PC-9 (cell line): ENCODE measurements at regions not wholly inside any gene's neighbourhood (a gene's known extent, or its start where the extent isn't known, plus 50 kb on each side); places are given as distances from the start of the nearest gene placed in this dataset.

Source experiments
- BruUV-seq: library from RNA; stranded (reverse); fragments of 400-500 nt; replicated peaks from 2 replicates; lab custom pipeline; 2021; lab: Mats Ljungman, UMichigan
- CTCF ChIA-PET: fragments of 300-600 bp; sonication (Branson Sonifier 250); formaldehyde crosslinking; loops from one replicate; lab custom pipeline; 2022; ENCODE audit warnings: antibody characterized with exemption; lab: Charles Lee
- POLR2A ChIA-PET: fragments of 300-600 bp; sonication (Branson Sonifier 250); formaldehyde crosslinking; loops from one replicate; lab custom pipeline; 2022; ENCODE audit warnings: antibody characterized with exemption; ENCODE audit not compliant: unreplicated experiment; lab: Charles Lee
- DNase-seq, 2 experiments: peaks; one replicate each; pipeline versions ENCODE4 v3.0.0 to v3.0.0-alpha.2; 2015 to 2022; ENCODE audit warnings: mixed read lengths in 1 of 2
- H2AFZ ChIP-seq: fragments of 200-600 bp; sonication (generic); 2 replicates; pipeline ENCODE4 v1.8.1; 2017; ENCODE audit warnings: antibody characterized with exemption
- H3F3A ChIP-seq: fragments of 200-600 bp; sonication (generic); 2 replicates; pipeline ENCODE4 v1.8.1; 2017; ENCODE audit warnings: antibody characterized with exemption, mild to moderate bottlenecking, low read depth; ENCODE audit not compliant: insufficient read depth
- H3K27ac ChIP-seq: fragments of 200-600 bp; sonication (generic); 2 replicates; pipeline ENCODE4 v1.6.1; 2016; ENCODE audit warnings: mixed run types
- H3K27me3 ChIP-seq: fragments of 200-600 bp; sonication (generic); 2 replicates; pipeline ENCODE4 v1.6.1; 2016; ENCODE audit warnings: low read depth, mixed run types; ENCODE audit not compliant: insufficient read depth
- H3K36me3 ChIP-seq: fragments of 200-600 bp; sonication (generic); 2 replicates; pipeline ENCODE4 v1.6.1; 2016; ENCODE audit warnings: low read depth, mixed run types
- H3K4me1 ChIP-seq: fragments of 200-600 bp; sonication (generic); replicated peaks from 2 replicates; pipeline ENCODE4 v1.6.1; 2016; ENCODE audit warnings: mixed run types; ENCODE audit not compliant: insufficient read depth
- H3K4me2 ChIP-seq: fragments of 200-600 bp; sonication (generic); 2 replicates; pipeline ENCODE4 v1.6.1; 2017; ENCODE audit warnings: mixed run types
- H3K4me3 ChIP-seq: fragments of 200-600 bp; sonication (generic); 2 replicates; pipeline ENCODE4 v1.6.1; 2016; ENCODE audit warnings: mixed run types
- H3K79me2 ChIP-seq: fragments of 200-600 bp; sonication (generic); 2 replicates; pipeline ENCODE4 v1.6.1; 2017; ENCODE audit warnings: low read depth, mixed run types
- H3K9me2 ChIP-seq: fragments of 200-600 bp; sonication (generic); 2 replicates; pipeline ENCODE4 v1.8.1; 2017; ENCODE audit warnings: mild to moderate bottlenecking; ENCODE audit not compliant: insufficient read depth
- H3K9me3 ChIP-seq: fragments of 200-600 bp; sonication (generic); 2 replicates; pipeline ENCODE4 v1.8.1; 2016; ENCODE audit warnings: low read depth; ENCODE audit not compliant: insufficient read depth
- H4K20me1 ChIP-seq: fragments of 200-600 bp; sonication (generic); 2 replicates; pipeline ENCODE4 v1.8.1; 2017; ENCODE audit not compliant: insufficient read depth
- CTCF ChIP-seq: fragments of 200-600 bp; sonication (generic); conservative IDR thresholded peaks from 2 replicates; pipeline ENCODE4 v1.6.1; 2017; ENCODE audit warnings: mixed run types, antibody characterized with exemption, mild to moderate bottlenecking, moderate library complexity
- EZH2 ChIP-seq: fragments of 200-600 bp; sonication (generic); IDR thresholded peaks from 2 replicates; pipeline ENCODE4 v1.8.0; 2017; ENCODE audit warnings: antibody characterized with exemption, low read depth
- intact Hi-C: fragments of 100-400 bp; cut with micrococcal nuclease; formaldehyde crosslinking; loops from one replicate; pipeline ENCODE4 v1.10.0; 2022; ENCODE audit not compliant: unreplicated experiment

DNA sequence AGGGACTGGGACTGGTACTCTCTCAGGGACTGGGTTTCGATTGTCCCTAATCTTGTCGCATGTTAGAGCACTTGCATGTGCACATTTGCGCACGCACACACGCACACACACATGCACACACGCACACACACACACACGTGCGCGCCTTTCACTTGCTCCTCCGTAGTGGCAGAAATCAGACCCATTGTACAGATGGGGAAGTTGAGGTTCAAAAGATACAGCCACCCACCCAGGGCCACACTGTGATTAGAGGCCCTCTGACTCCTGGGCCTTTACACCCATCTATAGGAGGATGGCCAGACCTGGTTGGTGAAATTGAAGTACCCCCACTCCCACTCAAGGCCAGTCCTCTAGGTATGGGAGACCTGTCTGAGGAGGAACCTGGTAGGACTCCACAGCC is 167.8 kb upstream of the LHX5 start:
- Histone ChIP-seq H3K36me3 (no peaks in the 10 kb centered on the region), H3F3A (no peaks in the 10 kb centered on the region), H3K27ac (no peak overlapping the region), H3K9me3 (no peaks in the 10 kb centered on the region), H3K27me3 (peaks cover 24% of the 10 kb centered on the region; the same call in 1 of the 2 replicates), H3K9me2 (no peaks in the 10 kb centered on the region), H3K79me2 (no peaks in the 10 kb centered on the region), H4K20me1 (no peaks in the 10 kb centered on the region), H3K4me2 (no peak overlapping the region), H3K4me1 (no peaks in the 10 kb centered on the region), H3K4me3 (no peak overlapping the region), H2AFZ (no peak overlapping the region)
- BruUV-seq, result no TSS peak
- CTCF ChIA-PET, result no interaction called here
- POLR2A ChIA-PET, result no interaction called here
- intact Hi-C loops, result no loop called here
- no peak for DNase-seq
- no peak for TF ChIP-seq CTCF
- no peak for TF ChIP-seq EZH2

GRCh38 chr12:113638460-113638775 is 166.7 kb upstream of the LHX5 start:
- CTCF ChIA-PET, result no interaction called here
- no peaks in the 10 kb centered on the region for H3F3A ChIP-seq
- no peaks in the 10 kb centered on the region for H3K36me3 ChIP-seq
- H3K9me2 ChIP-seq, result no peaks in the 10 kb centered on the region
- no peaks in the 10 kb centered on the region for H3K4me1 ChIP-seq
- no peak overlapping the region for H2AFZ ChIP-seq
- no TSS peak for BruUV-seq
- POLR2A ChIA-PET, result no interaction called here
- H3K79me2 ChIP-seq, result no peaks in the 10 kb centered on the region
- H3K27me3 ChIP-seq, result peaks cover 19% of the 10 kb centered on the region; the same call in 1 of the 2 replicates
- intact Hi-C loops, result no loop called here
- H3K27ac ChIP-seq, result no peak overlapping the region
- no peak overlapping the region for H3K4me2 ChIP-seq
- H3K9me3 ChIP-seq, result no peaks in the 10 kb centered on the region
- no peak overlapping the region for H3K4me3 ChIP-seq
- no peak for DNase-seq
- no peak for TF ChIP-seq CTCF
- no peaks in the 10 kb centered on the region for H4K20me1 ChIP-seq

DNA sequence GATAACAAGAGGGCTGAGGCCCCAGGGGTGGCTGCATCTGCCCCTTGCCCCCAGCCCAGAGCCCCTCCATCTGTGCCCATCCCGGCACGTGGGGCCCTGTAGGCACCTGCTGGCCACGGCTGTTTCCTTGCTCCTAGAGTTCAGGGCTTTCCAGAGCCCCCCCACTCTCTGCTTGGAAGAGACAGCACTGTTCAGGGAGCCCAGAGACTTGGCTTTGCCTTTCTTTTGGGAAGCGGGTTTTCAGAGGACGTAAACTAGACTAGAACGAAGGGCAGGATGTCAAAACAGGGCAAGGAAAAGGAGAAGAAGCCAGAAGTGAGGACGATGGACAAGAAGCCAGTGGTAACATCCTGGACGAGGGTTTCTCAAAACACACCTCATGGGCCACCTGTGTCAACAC is 163.3 kb upstream of the LHX5 start:
- H3K4me2 ChIP-seq, result no peak overlapping the region
- TF ChIP-seq CTCF (no peak), EZH2 (no peak)
- no peak for DNase-seq
- no peaks in the 10 kb centered on the region for H3K4me1 ChIP-seq
- no peaks in the 10 kb centered on the region for H3K36me3 ChIP-seq
- intact Hi-C loops, result no loop called here
- H2AFZ ChIP-seq, result no peak overlapping the region
- BruUV-seq, result no TSS peak
- H3F3A ChIP-seq, result no peaks in the 10 kb centered on the region
- H3K4me3 ChIP-seq, result no peak overlapping the region
- ChIA-PET CTCF (no interaction called here), POLR2A (no interaction called here)
- H3K9me3 ChIP-seq, result peaks cover 4% of the 10 kb centered on the region; the same call in 1 of the 2 replicates
- H3K9me2 ChIP-seq, result no peaks in the 10 kb centered on the region
- H4K20me1 ChIP-seq, result no peaks in the 10 kb centered on the region
- H3K27ac ChIP-seq, result no peak overlapping the region
- 0 out of 2 replicates have a peak, but pooled peaks cover 14% of the 10 kb centered on the region for H3K27me3 ChIP-seq
- H3K79me2 ChIP-seq, result no peaks in the 10 kb centered on the region
